ENCODE measurements at regions not wholly inside any gene's neighbourhood (a gene's known extent, or its start where the extent isn't known, plus 50 kb on each side); places are given as distances from the start of the nearest gene placed in this dataset.
"Not testable (repeated sequence)": the region's sequence is repeated elsewhere in the genome, so short reads cannot be mapped to it uniquely, and the experiment has no call there.

GRCh38 chr4:149039786-149040185 lies 597.6 kb upstream of the NR3C2 start:
- TF ChIP-seq CTCF, POLR2A (IDR thresholded peaks at IDR 0.05): not testable (repeated sequence)
